Vagina (tissue), 2 donors: ENCODE measurements at regions not wholly inside any gene's neighbourhood (a gene's known extent, or its start where the extent isn't known, plus 50 kb on each side); places are given as distances from the start of the nearest gene placed in this dataset.
A peak's percentile ranks its signal among the peaks of the same experiment; 100 is the strongest.

Experiments
- DNase-seq, 2 donors: peaks; one replicate each; pipeline ENCODE4 v3.0.0-alpha.2; 2017; ENCODE audit errors: extremely low spot score in 2 of 2
- H3K27ac ChIP-seq: fragments of 200-600 bp; sonication (generic); one replicate; pipeline ENCODE4 v1.5.1; 2019
- H3K27me3 ChIP-seq: fragments of 200-600 bp; sonication (generic); one replicate; pipeline ENCODE4 v1.5.1; 2019
- H3K36me3 ChIP-seq, 2 donors: fragments of 200-600 bp; sonication (generic); one replicate each; pipeline ENCODE4 v1.5.1; 2017 to 2019
- H3K4me1 ChIP-seq: fragments of 200-600 bp; sonication (generic); one replicate; pipeline ENCODE4 v1.5.1; 2019
- H3K4me3 ChIP-seq, 2 donors: fragments of 200-600 bp; sonication (generic); 1 replicate in 1 of 2; 2 replicates in 1 of 2; pipeline ENCODE4 v1.5.1; 2016 to 2019
- H3K9me3 ChIP-seq: fragments of 200-600 bp; sonication (generic); one replicate; pipeline ENCODE4 v1.5.1; 2019
- POLR2A ChIP-seq, 2 donors: fragments of 450-650 bp; IDR thresholded peaks; one replicate each; pipeline ENCODE4 v1.6.1; 2017; ENCODE audit warnings: antibody characterized with exemption in 2 of 2, mild to moderate bottlenecking in 2 of 2, moderate library complexity in 2 of 2
- POLR2AphosphoS5 ChIP-seq, 2 donors: sonication (generic); formaldehyde crosslinking; IDR thresholded peaks; one replicate each; pipeline ENCODE4 v1.9.0; 2017; ENCODE audit warnings: antibody characterized with exemption in 2 of 2, mild to moderate bottlenecking in 2 of 2, low read depth in 1 of 2; ENCODE audit not compliant: insufficient read depth in 1 of 2
- intact Hi-C: fragments of 100-400 bp; cut with DNase I; formaldehyde crosslinking; loops from one replicate; pipeline ENCODE4 v1.15.1; 2023
- TF ChIP-seq, protein P1 (sequence below), 3 experiments: fragments of 450-650 bp in 2 of 3; fragments of 200-600 bp in 1 of 3; sonication (generic) in 1 of 3; IDR thresholded peaks; one replicate each; pipeline ENCODE4 v1.5.1; 2017 to 2019; ENCODE audit warnings: antibody characterized with exemption in 3 of 3, mild to moderate bottlenecking in 2 of 3, moderate library complexity in 2 of 3

- Histone ChIP-seq H3K36me3 (no peaks in the 10 kb centered on the region), H3K4me1 (peaks cover 13% of the 10 kb centered on the region), H3K4me3 (no peak overlapping the region), H3K27me3 (no peaks in the 10 kb centered on the region), H3K9me3 (no peaks in the 10 kb centered on the region), H3K27ac (peak overlapping the region; percentile 21)
- intact Hi-C loops = no loop called here
- DNase-seq = no peak
- TF ChIP-seq, protein P1, sequence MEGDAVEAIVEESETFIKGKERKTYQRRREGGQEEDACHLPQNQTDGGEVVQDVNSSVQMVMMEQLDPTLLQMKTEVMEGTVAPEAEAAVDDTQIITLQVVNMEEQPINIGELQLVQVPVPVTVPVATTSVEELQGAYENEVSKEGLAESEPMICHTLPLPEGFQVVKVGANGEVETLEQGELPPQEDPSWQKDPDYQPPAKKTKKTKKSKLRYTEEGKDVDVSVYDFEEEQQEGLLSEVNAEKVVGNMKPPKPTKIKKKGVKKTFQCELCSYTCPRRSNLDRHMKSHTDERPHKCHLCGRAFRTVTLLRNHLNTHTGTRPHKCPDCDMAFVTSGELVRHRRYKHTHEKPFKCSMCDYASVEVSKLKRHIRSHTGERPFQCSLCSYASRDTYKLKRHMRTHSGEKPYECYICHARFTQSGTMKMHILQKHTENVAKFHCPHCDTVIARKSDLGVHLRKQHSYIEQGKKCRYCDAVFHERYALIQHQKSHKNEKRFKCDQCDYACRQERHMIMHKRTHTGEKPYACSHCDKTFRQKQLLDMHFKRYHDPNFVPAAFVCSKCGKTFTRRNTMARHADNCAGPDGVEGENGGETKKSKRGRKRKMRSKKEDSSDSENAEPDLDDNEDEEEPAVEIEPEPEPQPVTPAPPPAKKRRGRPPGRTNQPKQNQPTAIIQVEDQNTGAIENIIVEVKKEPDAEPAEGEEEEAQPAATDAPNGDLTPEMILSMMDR (IDR thresholded peaks at IDR 0.05) = no peak
- TF ChIP-seq POLR2A (IDR thresholded peaks at IDR 0.05) (no peak), POLR2AphosphoS5 (IDR thresholded peaks at IDR 0.05; ENCODE audit: insufficient read depth in 1 of 2, low read depth in 1 of 2) (no peak)
Observed at GRCh38 chr2:133773854-133774653, 205.8 kb upstream of the NCKAP5 start.

DNA sequence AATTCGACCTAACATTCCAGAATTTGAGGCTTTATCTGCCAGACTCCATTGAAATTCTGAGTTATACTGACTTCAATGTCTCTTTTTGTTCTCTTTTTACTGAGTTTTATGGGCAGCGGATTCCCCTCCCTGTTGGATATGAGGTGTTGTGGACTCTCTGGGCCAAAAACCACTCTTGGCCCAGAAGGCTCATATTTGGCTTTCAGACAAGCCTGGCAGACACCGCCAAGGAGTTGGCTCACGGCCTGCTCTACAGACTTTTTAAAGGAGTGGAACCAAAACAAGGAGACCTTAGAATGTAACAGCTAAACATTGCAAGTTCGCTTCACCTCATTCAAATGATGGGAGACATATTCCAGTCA is 206.4 kb upstream of the NCKAP5 start:
- Histone ChIP-seq H3K4me1 (peaks cover 13% of the 10 kb centered on the region), H3K4me3 (no peak overlapping the region), H3K9me3 (no peaks in the 10 kb centered on the region), H3K36me3 (no peaks in the 10 kb centered on the region), H3K27ac (peak overlapping the region; percentile 21), H3K27me3 (no peaks in the 10 kb centered on the region)
- intact Hi-C loops = no loop called here
- no peak for TF ChIP-seq POLR2AphosphoS5 (IDR thresholded peaks at IDR 0.05; ENCODE audit: insufficient read depth in 1 of 2, low read depth in 1 of 2)
- no peak for TF ChIP-seq POLR2A (IDR thresholded peaks at IDR 0.05)
- TF ChIP-seq, protein P1 (IDR thresholded peaks at IDR 0.05) = no peak
- DNase-seq = no peak

- no peaks in the 10 kb centered on the region for H3K9me3 ChIP-seq
- no peak for DNase-seq
- H3K27ac ChIP-seq = no peak overlapping the region
- H3K36me3 ChIP-seq = no peaks in the 10 kb centered on the region
- intact Hi-C loops = no loop called here
- H3K4me3 ChIP-seq = no peak overlapping the region
- TF ChIP-seq, protein P1 (IDR thresholded peaks at IDR 0.05) = no peak
- no peak for TF ChIP-seq POLR2AphosphoS5 (IDR thresholded peaks at IDR 0.05; ENCODE audit: insufficient read depth in 1 of 2, low read depth in 1 of 2)
- TF ChIP-seq POLR2A (IDR thresholded peaks at IDR 0.05) = no peak
- peaks cover 13% of the 10 kb centered on the region for H3K4me1 ChIP-seq
- H3K27me3 ChIP-seq = no peaks in the 10 kb centered on the region
Observed at GRCh38 chr2:133776936-133777573, 208.8 kb upstream of the NCKAP5 start.

DNA sequence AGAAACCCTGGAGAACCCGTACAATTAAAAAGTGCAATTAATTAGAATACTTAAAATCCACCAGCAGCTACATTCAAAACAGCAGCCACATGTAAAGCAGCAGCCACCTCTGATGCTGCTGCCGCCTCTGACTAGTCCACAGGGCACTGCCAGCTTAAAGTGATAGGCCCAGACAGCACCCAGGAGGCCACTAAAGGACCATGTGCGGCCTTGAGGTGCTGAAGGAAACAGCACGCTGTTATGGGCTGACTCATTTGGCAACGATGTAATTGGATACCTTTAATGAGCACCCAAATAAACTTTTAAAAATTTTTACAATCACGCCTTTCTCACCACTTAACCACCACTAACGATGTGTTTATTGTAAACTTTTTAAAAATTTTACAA is 209.3 kb upstream of the NCKAP5 start:
- H3K4me1 ChIP-seq = peaks cover 13% of the 10 kb centered on the region
- no peaks in the 10 kb centered on the region for H3K9me3 ChIP-seq
- H3K4me3 ChIP-seq = no peak overlapping the region
- H3K27ac ChIP-seq = no peak overlapping the region
- H3K36me3 ChIP-seq = no peaks in the 10 kb centered on the region
- no peaks in the 10 kb centered on the region for H3K27me3 ChIP-seq
- TF ChIP-seq POLR2A (IDR thresholded peaks at IDR 0.05) = no peak
- no peak for TF ChIP-seq POLR2AphosphoS5 (IDR thresholded peaks at IDR 0.05; ENCODE audit: insufficient read depth in 1 of 2, low read depth in 1 of 2)
- TF ChIP-seq, protein P1 (IDR thresholded peaks at IDR 0.05) = no peak
- intact Hi-C loops = no loop called here
- no peak for DNase-seq
